NB4 (cell line): ENCODE measurements at regions not wholly inside any gene's neighbourhood (a gene's known extent, or its start where the extent isn't known, plus 50 kb on each side); places are given as distances from the start of the nearest gene placed in this dataset.
"Not testable (repeated sequence)": the region's sequence is repeated elsewhere in the genome, so short reads cannot be mapped to it uniquely, and the experiment has no call there.

ENCODE experiments used
- DNase-seq: peaks from one replicate; pipeline ENCODE4 v3.0.0; 2010; ENCODE audit warnings: low read depth
- H3K4me3 ChIP-seq: one replicate; pipeline ENCODE4 v1.5.1; 2011; ENCODE audit warnings: mild to moderate bottlenecking, low read depth, low read length, moderate library complexity
- CTCF ChIP-seq: IDR thresholded peaks from one replicate; pipeline ENCODE4 v1.5.1; 2012; ENCODE audit warnings: low read depth, low read length
- MAX ChIP-seq: IDR thresholded peaks from 2 replicates; pipeline ENCODE4 v1.6.1; 2011; ENCODE audit warnings: low read depth, low read length
- MYC ChIP-seq: IDR thresholded peaks from 2 replicates; pipeline ENCODE4 v1.6.1; 2011; ENCODE audit warnings: low read depth, low read length
- POLR2A ChIP-seq: IDR thresholded peaks from 2 replicates; pipeline ENCODE4 v1.6.1; 2011; ENCODE audit warnings: mild to moderate bottlenecking; ENCODE audit not compliant: insufficient read length; ENCODE audit errors: extremely low read depth

- H3K4me3 ChIP-seq: no peak overlapping the region
- TF ChIP-seq MYC: no peak
- no peak for TF ChIP-seq MAX
- no peak for TF ChIP-seq POLR2A
- no peak for TF ChIP-seq CTCF
Measured at GRCh38 chr6:76839505-76839904, 623.8 kb downstream of the HTR1B start.

GRCh38 chr6:76837564-76837963 lies 625.7 kb downstream of the HTR1B start:
- TF ChIP-seq MYC: no peak
- TF ChIP-seq POLR2A: no peak
- TF ChIP-seq MAX: no peak
- no peak for TF ChIP-seq CTCF
- DNase-seq: no peak
- H3K4me3 ChIP-seq: no peak overlapping the region

More at GRCh38 chr6:76839505-76839904, 623.8 kb downstream of the HTR1B start:
- DNase-seq: no peak

GRCh38 chr6:76835695-76836094 lies 627.6 kb downstream of the HTR1B start:
- no peak overlapping the region for H3K4me3 ChIP-seq
- DNase-seq: no peak
- TF ChIP-seq POLR2A (no peak), MYC (no peak), MAX (no peak), CTCF (no peak)

- no peak for DNase-seq
- TF ChIP-seq MAX (no peak), CTCF (no peak), POLR2A (no peak), MYC (no peak)
- H3K4me3 ChIP-seq: no peak overlapping the region
Measured at GRCh38 chr6:76835293-76835692, 628.0 kb downstream of the HTR1B start.

GRCh38 chr6:76834399-76834798 lies 628.9 kb downstream of the HTR1B start:
- no peak for DNase-seq
- TF ChIP-seq MAX (no peak), MYC (no peak), CTCF (no peak), POLR2A (no peak)
- no peak overlapping the region for H3K4me3 ChIP-seq

GRCh38 chr6:76831299-76831698 lies 632.0 kb downstream of the HTR1B start:
- TF ChIP-seq MYC (no peak), POLR2A (no peak), MAX (no peak), CTCF (no peak)
- no peak for DNase-seq

GRCh38 chr6:76823578-76823977 lies 639.7 kb downstream of the HTR1B start:
- not testable (repeated sequence) for DNase-seq

More at GRCh38 chr6:76831299-76831698, 632.0 kb downstream of the HTR1B start:
- no peak overlapping the region for H3K4me3 ChIP-seq

More at GRCh38 chr6:76823578-76823977, 639.7 kb downstream of the HTR1B start:
- not testable (repeated sequence) for H3K4me3 ChIP-seq
